Mucosa of rectum (tissue), 2 donors: ENCODE measurements at regions not wholly inside any gene's neighbourhood (a gene's known extent, or its start where the extent isn't known, plus 50 kb on each side); places are given as distances from the start of the nearest gene placed in this dataset.

Experiments used
- H3K27ac ChIP-seq, 2 donors: one replicate each; pipeline ENCODE4 v1.7.0; 2013; ENCODE audit warnings: inconsistent platforms in 2 of 2, low read depth in 2 of 2, low read length in 2 of 2
- H3K27me3 ChIP-seq, 2 donors: one replicate each; pipeline ENCODE4 v1.7.0; 2013; ENCODE audit warnings: low read length in 2 of 2; ENCODE audit not compliant: control insufficient read depth in 2 of 2, insufficient read depth in 2 of 2
- H3K36me3 ChIP-seq, 2 donors: one replicate each; pipeline ENCODE4 v1.7.0; 2013; ENCODE audit warnings: low read length in 2 of 2; ENCODE audit not compliant: control insufficient read depth in 2 of 2, insufficient read depth in 2 of 2
- H3K4me1 ChIP-seq, 2 donors: one replicate each; pipeline ENCODE4 v1.7.0; 2013; ENCODE audit warnings: low read length in 2 of 2, mild to moderate bottlenecking in 1 of 2; ENCODE audit not compliant: control insufficient read depth in 2 of 2, insufficient read depth in 2 of 2
- H3K4me3 ChIP-seq, 2 donors: one replicate each; pipeline ENCODE4 v1.7.0; 2013; ENCODE audit warnings: low read length in 2 of 2
- H3K9ac ChIP-seq, 2 donors: one replicate each; pipeline ENCODE4 v1.7.0; 2013; ENCODE audit warnings: low read length in 2 of 2, low read depth in 1 of 2, mild to moderate bottlenecking in 1 of 2
- H3K9me3 ChIP-seq, 2 donors: one replicate each; pipeline ENCODE4 v1.7.0; 2013; ENCODE audit warnings: low read length in 2 of 2; ENCODE audit not compliant: control insufficient read depth in 2 of 2
- donor health status: healthy.
- donor health status: Normal muscosa, but diverticular disease.

- no peaks in the 10 kb centered on the region for H3K9me3 ChIP-seq
- no peak overlapping the region for H3K27ac ChIP-seq
- H3K4me1 ChIP-seq = no peaks in the 10 kb centered on the region
- no peak overlapping the region for H3K9ac ChIP-seq
- no peak overlapping the region for H3K4me3 ChIP-seq
- no peaks in the 10 kb centered on the region for H3K36me3 ChIP-seq
- no peaks in the 10 kb centered on the region for H3K27me3 ChIP-seq
Measured at GRCh38 chr14:42470427-42470719, 863.7 kb downstream of the LRFN5 start.

GRCh38 chr14:42469637-42470426 lies 863.2 kb downstream of the LRFN5 start:
- Histone ChIP-seq H3K9me3 (no peaks in the 10 kb centered on the region), H3K4me3 (no peak overlapping the region), H3K27ac (no peak overlapping the region), H3K9ac (no peak overlapping the region), H3K36me3 (no peaks in the 10 kb centered on the region), H3K4me1 (no peaks in the 10 kb centered on the region), H3K27me3 (no peaks in the 10 kb centered on the region)

GRCh38 chr14:42460673-42461072 lies 854.0 kb downstream of the LRFN5 start:
- no peak overlapping the region for H3K4me3 ChIP-seq

GRCh38 chr14:42459171-42459685 lies 852.6 kb downstream of the LRFN5 start:
- no peak overlapping the region for H3K9ac ChIP-seq
- H3K27me3 ChIP-seq = no peaks in the 10 kb centered on the region
- H3K9me3 ChIP-seq = no peaks in the 10 kb centered on the region
- H3K4me3 ChIP-seq = no peak overlapping the region
- no peaks in the 10 kb centered on the region for H3K4me1 ChIP-seq
- no peaks in the 10 kb centered on the region for H3K36me3 ChIP-seq
- H3K27ac ChIP-seq = no peak overlapping the region

More at GRCh38 chr14:42460673-42461072, 854.0 kb downstream of the LRFN5 start:
- Histone ChIP-seq H3K9ac (no peak overlapping the region), H3K27ac (no peak overlapping the region), H3K9me3 (peaks cover 0 to 2% of the 10 kb centered on the region in 2 donors), H3K36me3 (no peaks in the 10 kb centered on the region), H3K27me3 (no peaks in the 10 kb centered on the region), H3K4me1 (no peaks in the 10 kb centered on the region)

GRCh38 chr14:42441615-42442014 lies 834.9 kb downstream of the LRFN5 start:
- Histone ChIP-seq H3K9me3 (no peaks in the 10 kb centered on the region), H3K27ac (no peak overlapping the region), H3K36me3 (no peaks in the 10 kb centered on the region), H3K27me3 (no peaks in the 10 kb centered on the region), H3K4me1 (no peaks in the 10 kb centered on the region), H3K9ac (no peak overlapping the region), H3K4me3 (no peak overlapping the region)

GRCh38 chr14:42437809-42438208 lies 831.1 kb downstream of the LRFN5 start:
- H3K27me3 ChIP-seq = no peaks in the 10 kb centered on the region
- no peak overlapping the region for H3K4me3 ChIP-seq

GRCh38 chr14:42429401-42429800 lies 822.7 kb downstream of the LRFN5 start:
- Histone ChIP-seq H3K4me3 (no peak overlapping the region), H3K36me3 (no peaks in the 10 kb centered on the region), H3K27ac (no peak overlapping the region)

More at GRCh38 chr14:42437809-42438208, 831.1 kb downstream of the LRFN5 start:
- H3K4me1 ChIP-seq = no peaks in the 10 kb centered on the region
- no peaks in the 10 kb centered on the region for H3K36me3 ChIP-seq
- H3K27ac ChIP-seq = no peak overlapping the region
- no peaks in the 10 kb centered on the region for H3K9me3 ChIP-seq
- no peak overlapping the region for H3K9ac ChIP-seq

GRCh38 chr14:42428996-42429395 lies 822.3 kb downstream of the LRFN5 start:
- H3K36me3 ChIP-seq = no peaks in the 10 kb centered on the region
- H3K9me3 ChIP-seq = no peaks in the 10 kb centered on the region
- H3K4me1 ChIP-seq = no peaks in the 10 kb centered on the region
- no peak overlapping the region for H3K4me3 ChIP-seq
- no peaks in the 10 kb centered on the region for H3K27me3 ChIP-seq
- H3K27ac ChIP-seq = no peak overlapping the region
- no peak overlapping the region for H3K9ac ChIP-seq

More at GRCh38 chr14:42429401-42429800, 822.7 kb downstream of the LRFN5 start:
- Histone ChIP-seq H3K9me3 (no peaks in the 10 kb centered on the region), H3K4me1 (no peaks in the 10 kb centered on the region), H3K27me3 (no peaks in the 10 kb centered on the region), H3K9ac (no peak overlapping the region)

GRCh38 chr14:42424501-42424900 lies 817.8 kb downstream of the LRFN5 start:
- H3K9me3 ChIP-seq = no peaks in the 10 kb centered on the region
- H3K4me3 ChIP-seq = no peak overlapping the region
- no peaks in the 10 kb centered on the region for H3K4me1 ChIP-seq
- H3K27ac ChIP-seq = no peak overlapping the region
- no peaks in the 10 kb centered on the region for H3K36me3 ChIP-seq
- H3K27me3 ChIP-seq = no peaks in the 10 kb centered on the region
- no peak overlapping the region for H3K9ac ChIP-seq

- no peaks in the 10 kb centered on the region for H3K4me1 ChIP-seq
- no peak overlapping the region for H3K9ac ChIP-seq
- H3K27ac ChIP-seq = no peak overlapping the region
- H3K36me3 ChIP-seq = no peaks in the 10 kb centered on the region
- no peaks in the 10 kb centered on the region for H3K27me3 ChIP-seq
- H3K4me3 ChIP-seq = no peak overlapping the region
- no peaks in the 10 kb centered on the region for H3K9me3 ChIP-seq
Measured at GRCh38 chr14:42421377-42422078, 814.9 kb downstream of the LRFN5 start.
